ENCODE measurements at regions not wholly inside any gene's neighbourhood (a gene's known extent, or its start where the extent isn't known, plus 50 kb on each side); places are given as distances from the start of the nearest gene placed in this dataset.
A peak's percentile ranks its signal among the peaks of the same experiment; 100 is the strongest.

- H3K4me1 ChIP-seq: peaks cover 31% of the 10 kb centered on the region
- TF ChIP-seq CTCF (IDR thresholded peaks at IDR 0.05; ENCODE audit: low read depth, low read length): no peak
- no peaks in the 10 kb centered on the region for H3K36me3 ChIP-seq
- H3K4me3 ChIP-seq (ENCODE audit: low read depth, low read length): no peak overlapping the region
- H3K9me3 ChIP-seq: no peaks in the 10 kb centered on the region
- no peak for DNase-seq
- no peaks in the 10 kb centered on the region for H3K27me3 ChIP-seq
Measured at GRCh38 chr10:79017882-79018520, 50.8 kb upstream of the ZMIZ1 start.

DNA sequence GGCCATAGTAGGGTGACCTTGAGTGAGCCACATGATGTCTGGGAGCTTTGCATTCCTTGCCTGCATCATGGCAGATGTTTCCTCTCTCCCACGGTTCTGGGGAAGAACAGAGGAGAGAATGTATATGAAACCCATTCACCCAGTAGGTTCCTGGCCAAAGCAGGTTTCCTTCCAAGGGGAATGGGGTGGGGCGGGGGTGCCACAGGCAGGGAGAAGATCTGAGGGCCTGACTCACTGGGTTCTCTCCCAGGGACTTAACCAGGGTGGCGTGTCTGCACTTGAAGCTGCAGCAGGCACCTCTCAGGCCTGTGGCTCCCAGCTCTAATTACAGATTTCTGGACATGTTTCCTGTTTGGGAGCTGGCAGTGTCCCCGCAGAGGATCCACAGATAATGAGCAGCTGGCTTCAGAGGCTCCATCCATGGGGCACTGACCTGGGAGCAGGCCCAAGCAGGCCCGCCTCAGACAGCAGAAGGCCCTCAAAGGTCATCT lies 50.2 kb upstream of the ZMIZ1 start:
- Histone ChIP-seq H3K9me3 (no peaks in the 10 kb centered on the region), H3K4me1 (peaks cover 33% of the 10 kb centered on the region), H3K27me3 (no peaks in the 10 kb centered on the region), H3K36me3 (no peaks in the 10 kb centered on the region), H3K4me3 (ENCODE audit: low read depth, low read length) (no peak overlapping the region)
- no peak for TF ChIP-seq CTCF (IDR thresholded peaks at IDR 0.05; ENCODE audit: low read depth, low read length)
- peak; percentile 74 for DNase-seq
